GM23338 (cell line): ENCODE measurements at regions not wholly inside any gene's neighbourhood (a gene's known extent, or its start where the extent isn't known, plus 50 kb on each side); places are given as distances from the start of the nearest gene placed in this dataset.

Source experiments
- CTCF ChIP-seq, 2 experiments: fragments of 200-600 bp in 1 of 2; sonication (generic) in 1 of 2; conservative IDR thresholded peaks; 2 replicates each; pipeline versions ENCODE4 v1.5.1 to v1.6.1; 2016 to 2017; ENCODE audit warnings: antibody characterized with exemption in 2 of 2, low read depth in 2 of 2, mild to moderate bottlenecking in 2 of 2, moderate library complexity in 1 of 2
- REST ChIP-seq: IDR thresholded peaks from one replicate; pipeline ENCODE4 v1.6.1; 2018; ENCODE audit warnings: antibody characterized with exemption; ENCODE audit not compliant: unreplicated experiment
- STAT1 ChIP-seq: IDR thresholded peaks from one replicate; pipeline ENCODE4 v1.6.1; 2016; ENCODE audit warnings: antibody characterized with exemption; ENCODE audit not compliant: unreplicated experiment
- ZNF331 ChIP-seq: fragments of 250-450 bp; sonication (Bioruptor Pico); IDR thresholded peaks from 2 replicates; pipeline ENCODE4 v1.5.0; 2020; ENCODE audit warnings: low read depth, mild to moderate bottlenecking, moderate library complexity
- ZNF462 ChIP-seq: fragments of 250-450 bp; sonication (Bioruptor Pico); IDR thresholded peaks from 2 replicates; pipeline ENCODE4 v1.5.0; 2020; ENCODE audit warnings: mild to moderate bottlenecking, moderate library complexity

- TF ChIP-seq ZNF462 (CRISPR knock-in tag) (no peak), STAT1 (no peak), REST (no peak), ZNF331 (no peak), CTCF (conservative IDR thresholded peaks at IDR 0.05; ENCODE audit: low read depth in 2 of 2) (no peak)
These were observed 308.2 kb downstream of the EMP1 start (continued) for GRCh38 chr12:13504736-13505135.
